ENCODE measurements at regions not wholly inside any gene's neighbourhood (a gene's known extent, or its start where the extent isn't known, plus 50 kb on each side); places are given as distances from the start of the nearest gene placed in this dataset.
A peak's percentile ranks its signal among the peaks of the same experiment; 100 is the strongest.

DNA sequence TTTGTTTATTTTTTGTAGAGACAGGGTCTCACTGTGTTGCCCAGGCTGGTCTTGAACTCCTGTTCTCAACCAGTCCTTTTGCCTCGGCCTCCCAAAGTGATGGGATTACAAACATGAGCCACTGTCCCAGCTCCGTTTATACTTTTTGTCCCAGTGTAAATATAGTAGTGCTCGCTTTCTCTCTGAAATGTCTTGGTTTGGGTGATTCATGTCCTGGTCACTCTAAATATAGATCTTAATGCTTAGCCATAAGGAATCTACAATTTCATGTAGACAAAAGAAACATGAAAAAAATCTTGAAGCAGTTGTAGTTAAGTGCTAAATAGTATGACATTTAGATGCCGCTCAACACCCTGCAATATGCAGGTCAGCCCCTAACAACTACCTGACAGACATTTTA is 126.9 kb downstream of the KATNIP start:
- H3K4me3 ChIP-seq (ENCODE audit: low read depth, low read length) = no peak overlapping the region
- H3K27ac ChIP-seq (ENCODE audit: low read depth, low read length) = no peak overlapping the region
- H3K9me3 ChIP-seq (ENCODE audit: control insufficient read depth, insufficient read depth, low read length) = no peaks in the 10 kb centered on the region
- WGBS (ENCODE audit: insufficient coverage) = 86% methylated on average over 1 of the region's 4 CpGs
- no peaks in the 10 kb centered on the region for H3K27me3 ChIP-seq (ENCODE audit: control insufficient read depth, insufficient read depth, low read length)
- DNase-seq (ENCODE audit: low read depth in 4 of 6, low spot score in 6 of 6) = no peak
- H3K36me3 ChIP-seq (ENCODE audit: control insufficient read depth, insufficient read depth, low read length) = peaks cover 28% of the 10 kb centered on the region
- H3K4me1 ChIP-seq (ENCODE audit: control insufficient read depth, insufficient read depth, low read length) = no peaks in the 10 kb centered on the region

DNA sequence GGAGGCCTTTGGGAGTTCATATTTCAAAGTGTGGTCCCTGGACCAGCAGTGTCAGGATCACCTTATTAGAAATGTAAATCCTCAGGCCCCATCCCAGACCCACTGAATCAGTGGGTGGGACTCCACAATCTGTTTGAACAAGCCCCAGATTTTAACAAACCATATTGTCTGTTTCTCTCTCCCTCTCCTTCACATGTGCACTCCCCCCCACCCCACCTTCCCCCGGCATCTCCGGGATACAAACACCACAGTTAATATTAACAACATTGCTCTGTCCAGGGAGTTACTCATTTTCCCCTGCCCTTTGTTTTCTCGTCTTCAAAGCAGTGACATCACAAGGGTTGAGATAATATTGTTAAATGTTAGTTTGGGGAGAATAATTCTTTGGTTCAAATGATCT is 127.3 kb downstream of the KATNIP start:
- DNase-seq (ENCODE audit: low read depth in 4 of 6, low spot score in 6 of 6) = no peak
- H3K36me3 ChIP-seq (ENCODE audit: control insufficient read depth, insufficient read depth, low read length) = peaks cover 29% of the 10 kb centered on the region
- 20% methylated on average over 1 of the region's 3 CpGs for WGBS (ENCODE audit: insufficient coverage)
- H3K27ac ChIP-seq (ENCODE audit: low read depth, low read length) = no peak overlapping the region
- no peaks in the 10 kb centered on the region for H3K27me3 ChIP-seq (ENCODE audit: control insufficient read depth, insufficient read depth, low read length)
- no peak overlapping the region for H3K4me3 ChIP-seq (ENCODE audit: low read depth, low read length)
- no peaks in the 10 kb centered on the region for H3K4me1 ChIP-seq (ENCODE audit: control insufficient read depth, insufficient read depth, low read length)
- no peaks in the 10 kb centered on the region for H3K9me3 ChIP-seq (ENCODE audit: control insufficient read depth, insufficient read depth, low read length)

DNA sequence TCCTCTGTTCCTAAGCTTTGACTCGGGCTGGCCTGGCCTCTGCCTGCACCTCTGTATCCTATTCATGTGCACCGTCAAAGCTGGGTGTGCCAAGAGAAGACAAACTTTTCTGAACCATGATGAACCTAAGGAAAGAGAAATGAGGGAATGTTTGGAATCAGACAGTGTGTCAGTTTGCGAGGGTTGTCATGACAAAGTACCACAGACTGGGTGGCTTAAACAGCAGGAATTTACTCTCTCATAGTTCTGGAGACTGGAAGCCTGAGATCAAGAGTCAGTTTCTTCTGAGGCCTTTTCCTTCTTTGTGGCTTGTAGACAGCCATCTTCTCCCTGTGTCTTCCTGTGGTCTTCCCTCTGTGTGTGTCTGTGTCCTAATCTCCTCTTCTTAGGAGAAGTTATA is 129.0 kb downstream of the KATNIP start:
- Histone ChIP-seq H3K9me3 (ENCODE audit: control insufficient read depth, insufficient read depth, low read length) (no peaks in the 10 kb centered on the region), H3K27ac (ENCODE audit: low read depth, low read length) (no peak overlapping the region), H3K36me3 (ENCODE audit: control insufficient read depth, insufficient read depth, low read length) (peaks cover 41% of the 10 kb centered on the region), H3K27me3 (ENCODE audit: control insufficient read depth, insufficient read depth, low read length) (no peaks in the 10 kb centered on the region), H3K4me3 (ENCODE audit: low read depth, low read length) (no peak overlapping the region), H3K4me1 (ENCODE audit: control insufficient read depth, insufficient read depth, low read length) (no peaks in the 10 kb centered on the region)
- 93% methylated on average over 3 of the region's 3 CpGs for WGBS (ENCODE audit: insufficient coverage)
- DNase-seq (ENCODE audit: low read depth in 4 of 6, low spot score in 6 of 6) = no peak

DNA sequence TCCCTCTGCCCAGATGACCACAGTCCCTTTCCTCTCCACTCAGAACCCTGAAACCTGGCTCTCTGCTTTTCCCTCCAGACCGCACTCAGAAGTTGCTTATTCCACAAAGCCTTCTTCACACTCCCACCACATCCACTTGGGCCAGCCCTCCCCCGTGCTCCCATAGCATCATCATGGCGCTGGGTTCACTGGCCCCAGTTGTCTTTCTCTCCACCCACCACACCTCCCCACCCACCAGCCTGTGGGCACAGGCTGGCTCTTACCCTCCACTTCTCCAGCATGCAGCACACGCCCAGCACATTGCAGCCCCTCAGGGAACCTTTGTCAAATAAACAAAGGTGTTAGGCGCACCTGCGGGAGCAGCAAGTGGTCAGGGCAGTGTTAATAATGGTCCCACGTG is 130.0 kb downstream of the KATNIP start:
- 75% methylated on average over 7 of the region's 7 CpGs for WGBS (ENCODE audit: insufficient coverage)
- no peak overlapping the region for H3K27ac ChIP-seq (ENCODE audit: low read depth, low read length)
- no peaks in the 10 kb centered on the region for H3K27me3 ChIP-seq (ENCODE audit: control insufficient read depth, insufficient read depth, low read length)
- H3K4me3 ChIP-seq (ENCODE audit: low read depth, low read length) = no peak overlapping the region
- DNase-seq (ENCODE audit: low read depth in 4 of 6, low spot score in 6 of 6) = no peak
- H3K36me3 ChIP-seq (ENCODE audit: control insufficient read depth, insufficient read depth, low read length) = peaks cover 41% of the 10 kb centered on the region
- no peaks in the 10 kb centered on the region for H3K4me1 ChIP-seq (ENCODE audit: control insufficient read depth, insufficient read depth, low read length)
- no peaks in the 10 kb centered on the region for H3K9me3 ChIP-seq (ENCODE audit: control insufficient read depth, insufficient read depth, low read length)

DNA sequence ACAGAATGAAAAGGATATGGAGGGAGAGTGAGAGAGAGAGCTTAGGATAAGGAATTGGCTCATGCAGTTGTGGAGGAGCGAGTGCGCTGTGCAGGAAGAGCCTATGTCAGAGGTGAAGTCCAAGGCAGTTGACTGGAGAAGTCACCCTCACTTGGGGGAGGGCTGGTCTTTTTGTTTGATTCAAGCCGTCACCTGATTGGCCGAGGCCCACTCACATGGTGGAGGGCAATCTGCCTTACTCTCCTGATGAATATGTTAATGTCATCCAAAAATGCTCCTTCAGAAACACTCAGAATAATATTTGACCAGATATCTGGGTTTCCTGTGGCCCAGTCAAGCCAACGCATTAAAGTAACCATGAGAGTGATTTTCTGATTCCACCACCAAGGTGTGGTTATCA is 131.7 kb downstream of the KATNIP start:
- DNase-seq (ENCODE audit: low read depth in 4 of 6, low spot score in 6 of 6) = no peak
- no peaks in the 10 kb centered on the region for H3K9me3 ChIP-seq (ENCODE audit: control insufficient read depth, insufficient read depth, low read length)
- H3K36me3 ChIP-seq (ENCODE audit: control insufficient read depth, insufficient read depth, low read length) = peaks cover 41% of the 10 kb centered on the region
- 96% methylated on average over 2 of the region's 5 CpGs for WGBS (ENCODE audit: insufficient coverage)
- no peak overlapping the region for H3K4me3 ChIP-seq (ENCODE audit: low read depth, low read length)
- no peaks in the 10 kb centered on the region for H3K4me1 ChIP-seq (ENCODE audit: control insufficient read depth, insufficient read depth, low read length)
- H3K27me3 ChIP-seq (ENCODE audit: control insufficient read depth, insufficient read depth, low read length) = no peaks in the 10 kb centered on the region
- H3K27ac ChIP-seq (ENCODE audit: low read depth, low read length) = no peak overlapping the region

DNA sequence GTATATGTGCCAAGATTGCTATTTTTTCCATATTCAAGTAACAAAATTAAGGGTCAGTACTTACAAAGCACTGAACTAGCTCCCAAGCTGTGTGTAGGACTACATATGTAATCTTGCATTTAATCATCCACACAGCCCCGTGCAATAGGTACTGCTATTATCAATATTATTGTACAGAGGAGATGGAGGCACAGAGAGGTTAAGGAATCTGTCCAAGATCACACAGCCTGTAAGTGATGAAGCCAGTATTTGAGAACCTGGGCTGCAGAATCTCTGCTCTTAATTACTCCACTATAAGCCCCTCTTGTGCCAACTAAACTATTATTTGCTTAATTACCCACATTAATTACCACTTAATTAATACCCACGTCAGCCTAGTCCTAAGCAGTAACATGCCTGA is 134.1 kb downstream of the KATNIP start:
- H3K36me3 ChIP-seq (ENCODE audit: control insufficient read depth, insufficient read depth, low read length) = peaks cover 30% of the 10 kb centered on the region

DNA sequence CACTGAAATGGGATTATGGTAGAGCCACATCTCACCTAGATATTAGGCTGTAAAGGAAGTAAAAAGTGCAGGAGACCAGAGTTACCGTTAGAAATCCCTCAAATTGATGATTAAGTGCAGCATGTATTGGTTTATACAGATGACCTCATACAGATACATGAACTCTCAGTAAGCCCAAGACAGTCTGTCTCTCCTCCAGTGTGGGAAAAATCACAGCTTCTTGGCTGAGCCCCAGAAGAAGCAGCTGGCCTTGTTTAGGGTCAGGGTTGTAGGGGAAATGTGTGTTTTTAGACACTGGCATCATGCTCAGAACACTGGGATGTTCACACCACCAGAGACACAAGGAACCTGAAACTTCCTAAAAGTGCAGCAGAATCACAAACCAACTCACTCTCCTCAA is 135.9 kb downstream of the KATNIP start:
- H3K27ac ChIP-seq (ENCODE audit: low read depth, low read length) = no peak overlapping the region
- no CpG with 5 or more reads among the region's 1 CpG for WGBS (ENCODE audit: insufficient coverage)
- H3K4me1 ChIP-seq (ENCODE audit: control insufficient read depth, insufficient read depth, low read length) = no peaks in the 10 kb centered on the region
- H3K9me3 ChIP-seq (ENCODE audit: control insufficient read depth, insufficient read depth, low read length) = no peaks in the 10 kb centered on the region
- peak in 1 of 6 donors; percentile 25 for DNase-seq (ENCODE audit: low read depth in 4 of 6, low spot score in 6 of 6)
- no peaks in the 10 kb centered on the region for H3K27me3 ChIP-seq (ENCODE audit: control insufficient read depth, insufficient read depth, low read length)
- H3K36me3 ChIP-seq (ENCODE audit: control insufficient read depth, insufficient read depth, low read length) = peaks cover 19% of the 10 kb centered on the region
- H3K4me3 ChIP-seq (ENCODE audit: low read depth, low read length) = no peak overlapping the region

More for the DNA sequence above, 134.1 kb downstream of the KATNIP start:
- no peak for DNase-seq (ENCODE audit: low read depth in 4 of 6, low spot score in 6 of 6)
- Histone ChIP-seq H3K4me3 (ENCODE audit: low read depth, low read length) (no peak overlapping the region), H3K9me3 (ENCODE audit: control insufficient read depth, insufficient read depth, low read length) (no peaks in the 10 kb centered on the region), H3K27ac (ENCODE audit: low read depth, low read length) (no peak overlapping the region), H3K4me1 (ENCODE audit: control insufficient read depth, insufficient read depth, low read length) (no peaks in the 10 kb centered on the region), H3K27me3 (ENCODE audit: control insufficient read depth, insufficient read depth, low read length) (no peaks in the 10 kb centered on the region)
- no CpG with 5 or more reads among the region's 2 CpGs for WGBS (ENCODE audit: insufficient coverage)

DNA sequence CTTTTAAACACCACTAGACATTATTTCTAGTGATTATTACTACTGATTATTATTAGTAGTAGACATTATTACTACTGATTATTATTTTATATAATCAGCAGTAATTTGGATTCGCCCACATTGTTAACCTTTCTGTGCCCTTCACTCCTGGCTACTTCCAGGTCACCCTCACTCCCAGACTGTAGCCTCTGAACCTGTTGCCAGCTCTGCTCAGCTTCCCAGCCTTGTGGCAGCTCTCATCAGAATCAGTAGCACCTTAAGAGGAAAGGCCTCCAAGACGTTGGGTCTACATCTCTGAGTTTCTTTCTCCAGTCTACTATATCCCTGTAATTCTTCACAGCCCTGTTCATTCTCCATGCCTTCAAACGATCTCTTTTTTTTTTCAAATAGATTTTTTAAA is 137.0 kb downstream of the KATNIP start:
- peaks cover 13% of the 10 kb centered on the region for H3K36me3 ChIP-seq (ENCODE audit: control insufficient read depth, insufficient read depth, low read length)
- no peak overlapping the region for H3K4me3 ChIP-seq (ENCODE audit: low read depth, low read length)
- H3K27me3 ChIP-seq (ENCODE audit: control insufficient read depth, insufficient read depth, low read length) = no peaks in the 10 kb centered on the region
- H3K27ac ChIP-seq (ENCODE audit: low read depth, low read length) = no peak overlapping the region
- H3K9me3 ChIP-seq (ENCODE audit: control insufficient read depth, insufficient read depth, low read length) = no peaks in the 10 kb centered on the region
- WGBS (ENCODE audit: insufficient coverage) = 43% methylated on average over 1 of the region's 3 CpGs
- H3K4me1 ChIP-seq (ENCODE audit: control insufficient read depth, insufficient read depth, low read length) = no peaks in the 10 kb centered on the region
- no peak for DNase-seq (ENCODE audit: low read depth in 4 of 6, low spot score in 6 of 6)

DNA sequence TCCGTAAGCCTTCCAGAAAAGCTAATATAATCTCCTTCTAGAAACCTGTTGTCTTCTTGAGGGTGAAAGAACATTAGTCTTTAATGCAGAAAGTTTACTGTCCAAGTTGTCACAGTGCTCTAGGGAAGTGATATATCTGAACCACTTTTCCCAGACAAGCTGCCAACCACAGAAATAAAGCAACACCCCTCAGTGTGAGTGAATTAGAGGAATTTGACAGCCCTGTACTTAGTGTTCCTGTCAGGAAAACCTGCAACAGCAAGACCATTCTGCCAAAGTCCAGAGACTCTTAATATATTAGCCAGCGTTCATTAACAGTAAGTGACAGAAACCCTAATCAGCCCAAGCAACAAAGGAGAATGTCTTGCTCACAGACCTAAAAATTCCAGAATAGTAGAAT is 137.7 kb downstream of the KATNIP start:
- Histone ChIP-seq H3K27ac (ENCODE audit: low read depth, low read length) (no peak overlapping the region), H3K9me3 (ENCODE audit: control insufficient read depth, insufficient read depth, low read length) (no peaks in the 10 kb centered on the region), H3K27me3 (ENCODE audit: control insufficient read depth, insufficient read depth, low read length) (no peaks in the 10 kb centered on the region), H3K4me1 (ENCODE audit: control insufficient read depth, insufficient read depth, low read length) (no peaks in the 10 kb centered on the region), H3K36me3 (ENCODE audit: control insufficient read depth, insufficient read depth, low read length) (peaks cover 10% of the 10 kb centered on the region), H3K4me3 (ENCODE audit: low read depth, low read length) (no peak overlapping the region)
- no CpG with 5 or more reads among the region's 2 CpGs for WGBS (ENCODE audit: insufficient coverage)
- peak in 1 of 6 donors; percentile 16 for DNase-seq (ENCODE audit: low read depth in 4 of 6, low spot score in 6 of 6)

DNA sequence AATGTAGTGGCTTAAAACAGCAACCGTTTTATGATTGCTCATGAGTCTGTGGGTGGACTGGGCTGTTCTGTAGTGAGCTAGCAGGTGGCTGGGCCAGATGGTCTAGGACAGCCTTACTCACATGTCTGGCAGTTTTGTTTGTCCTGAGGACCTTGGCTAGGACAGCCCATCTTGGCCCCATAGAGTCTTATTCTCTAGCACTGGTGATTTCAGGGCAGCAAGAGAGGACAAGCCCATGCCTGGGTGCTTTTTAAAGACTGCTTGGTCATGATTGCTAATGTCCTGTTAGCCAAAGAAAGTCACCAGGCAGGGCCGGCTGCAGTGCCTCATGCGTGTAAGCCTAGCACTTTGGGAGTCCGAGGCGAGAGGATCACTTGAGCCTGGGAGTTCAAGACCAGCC is 139.8 kb downstream of the KATNIP start:
- H3K4me3 ChIP-seq (ENCODE audit: low read depth, low read length) = no peak overlapping the region
- H3K27me3 ChIP-seq (ENCODE audit: control insufficient read depth, insufficient read depth, low read length) = no peaks in the 10 kb centered on the region
- no peaks in the 10 kb centered on the region for H3K9me3 ChIP-seq (ENCODE audit: control insufficient read depth, insufficient read depth, low read length)
- H3K36me3 ChIP-seq (ENCODE audit: control insufficient read depth, insufficient read depth, low read length) = no peaks in the 10 kb centered on the region
- no peak overlapping the region for H3K27ac ChIP-seq (ENCODE audit: low read depth, low read length)
- DNase-seq (ENCODE audit: low read depth in 4 of 6, low spot score in 6 of 6) = no peak
- no peaks in the 10 kb centered on the region for H3K4me1 ChIP-seq (ENCODE audit: control insufficient read depth, insufficient read depth, low read length)
- no CpG with 5 or more reads among the region's 5 CpGs for WGBS (ENCODE audit: insufficient coverage)
